ENCODE measurements at regions not wholly inside any gene's neighbourhood (a gene's known extent, or its start where the extent isn't known, plus 50 kb on each side); places are given as distances from the start of the nearest gene placed in this dataset.

- Histone ChIP-seq H3K27me3 (ENCODE audit: insufficient read depth, poor library complexity, severe bottlenecking) (no peaks in the 10 kb centered on the region), H3K27ac (ENCODE audit: poor library complexity, severe bottlenecking) (no peak overlapping the region), H3K9me3 (ENCODE audit: severe bottlenecking) (no peaks in the 10 kb centered on the region), H3K4me1 (ENCODE audit: insufficient read depth, poor library complexity, severe bottlenecking) (no peaks in the 10 kb centered on the region), H3K4me3 (ENCODE audit: severe bottlenecking) (no peak overlapping the region), H3K36me3 (ENCODE audit: low read depth) (no peaks in the 10 kb centered on the region)
- ATAC-seq (ENCODE audit: low read depth) (no peak), DNase-seq (ENCODE audit: low spot score) (no peak)
- TF ChIP-seq CTCF (IDR thresholded peaks at IDR 0.05; ENCODE audit: poor library complexity, severe bottlenecking), result no peak
Observed at GRCh38 chr5:93874491-93874890, 133.1 kb upstream of the POU5F2 start.

- Histone ChIP-seq H3K9me3 (ENCODE audit: severe bottlenecking) (no peaks in the 10 kb centered on the region), H3K36me3 (ENCODE audit: low read depth) (no peaks in the 10 kb centered on the region), H3K4me3 (ENCODE audit: severe bottlenecking) (no peak overlapping the region), H3K27me3 (ENCODE audit: insufficient read depth, poor library complexity, severe bottlenecking) (no peaks in the 10 kb centered on the region), H3K27ac (ENCODE audit: poor library complexity, severe bottlenecking) (no peak overlapping the region), H3K4me1 (ENCODE audit: insufficient read depth, poor library complexity, severe bottlenecking) (no peaks in the 10 kb centered on the region)
- no peak for TF ChIP-seq CTCF (IDR thresholded peaks at IDR 0.05; ENCODE audit: poor library complexity, severe bottlenecking)
- ATAC-seq (ENCODE audit: low read depth) (peak; percentile 64; the same call in 2 of the 3 replicates), DNase-seq (ENCODE audit: low spot score) (no peak)
Observed at GRCh38 chr5:93874080-93874479, 132.7 kb upstream of the POU5F2 start.

GRCh38 chr5:93873211-93873736, 131.9 kb upstream of the POU5F2 start:
- Histone ChIP-seq H3K27ac (ENCODE audit: poor library complexity, severe bottlenecking) (no peak overlapping the region), H3K4me1 (ENCODE audit: insufficient read depth, poor library complexity, severe bottlenecking) (no peaks in the 10 kb centered on the region), H3K27me3 (ENCODE audit: insufficient read depth, poor library complexity, severe bottlenecking) (no peaks in the 10 kb centered on the region), H3K4me3 (ENCODE audit: severe bottlenecking) (no peak overlapping the region), H3K9me3 (ENCODE audit: severe bottlenecking) (no peaks in the 10 kb centered on the region), H3K36me3 (ENCODE audit: low read depth) (no peaks in the 10 kb centered on the region)
- no peak for TF ChIP-seq CTCF (IDR thresholded peaks at IDR 0.05; ENCODE audit: poor library complexity, severe bottlenecking)
- DNase-seq (ENCODE audit: low spot score) (no peak), ATAC-seq (ENCODE audit: low read depth) (no peak)

GRCh38 chr5:93870649-93871048, 129.2 kb upstream of the POU5F2 start:
- no peak for DNase-seq (ENCODE audit: low spot score)
- H3K4me3 ChIP-seq (ENCODE audit: severe bottlenecking), result no peak overlapping the region
- no peaks in the 10 kb centered on the region for H3K36me3 ChIP-seq (ENCODE audit: low read depth)
- no peaks in the 10 kb centered on the region for H3K4me1 ChIP-seq (ENCODE audit: insufficient read depth, poor library complexity, severe bottlenecking)
- H3K27me3 ChIP-seq (ENCODE audit: insufficient read depth, poor library complexity, severe bottlenecking), result no peaks in the 10 kb centered on the region
- no peak overlapping the region for H3K27ac ChIP-seq (ENCODE audit: poor library complexity, severe bottlenecking)
- TF ChIP-seq CTCF (IDR thresholded peaks at IDR 0.05; ENCODE audit: poor library complexity, severe bottlenecking), result no peak
- no peaks in the 10 kb centered on the region for H3K9me3 ChIP-seq (ENCODE audit: severe bottlenecking)
- no peak for ATAC-seq (ENCODE audit: low read depth)

GRCh38 chr5:93868851-93869250, 127.5 kb upstream of the POU5F2 start:
- DNase-seq (ENCODE audit: low spot score) (no peak), ATAC-seq (ENCODE audit: low read depth) (no peak)
- no peak overlapping the region for H3K27ac ChIP-seq (ENCODE audit: poor library complexity, severe bottlenecking)
- no peaks in the 10 kb centered on the region for H3K27me3 ChIP-seq (ENCODE audit: insufficient read depth, poor library complexity, severe bottlenecking)
- no peak overlapping the region for H3K4me3 ChIP-seq (ENCODE audit: severe bottlenecking)
- H3K36me3 ChIP-seq (ENCODE audit: low read depth), result no peaks in the 10 kb centered on the region
- H3K9me3 ChIP-seq (ENCODE audit: severe bottlenecking), result no peaks in the 10 kb centered on the region
- no peak for TF ChIP-seq CTCF (IDR thresholded peaks at IDR 0.05; ENCODE audit: poor library complexity, severe bottlenecking)
- H3K4me1 ChIP-seq (ENCODE audit: insufficient read depth, poor library complexity, severe bottlenecking), result no peaks in the 10 kb centered on the region

Data from RWPE2 (cell line).